Epithelial cell of esophagus (primary cell): ENCODE measurements at regions not wholly inside any gene's neighbourhood (a gene's known extent, or its start where the extent isn't known, plus 50 kb on each side); places are given as distances from the start of the nearest gene placed in this dataset.

Experiments
- DNase-seq: peaks from one replicate; pipeline ENCODE4 v3.0.0; 2010; ENCODE audit warnings: low read depth
- H3K4me3 ChIP-seq: 2 replicates; pipeline ENCODE4 v1.5.1; 2011; ENCODE audit warnings: mild to moderate bottlenecking, low read length, control low read depth
- TF ChIP-seq, protein P1 (sequence below): IDR thresholded peaks from 2 replicates; pipeline ENCODE4 v1.5.1; 2011; ENCODE audit warnings: low read depth, mild to moderate bottlenecking, low read length, control low read depth, inconsistent platforms; ENCODE audit not compliant: insufficient read depth; ENCODE audit errors: missing control alignments

DNA sequence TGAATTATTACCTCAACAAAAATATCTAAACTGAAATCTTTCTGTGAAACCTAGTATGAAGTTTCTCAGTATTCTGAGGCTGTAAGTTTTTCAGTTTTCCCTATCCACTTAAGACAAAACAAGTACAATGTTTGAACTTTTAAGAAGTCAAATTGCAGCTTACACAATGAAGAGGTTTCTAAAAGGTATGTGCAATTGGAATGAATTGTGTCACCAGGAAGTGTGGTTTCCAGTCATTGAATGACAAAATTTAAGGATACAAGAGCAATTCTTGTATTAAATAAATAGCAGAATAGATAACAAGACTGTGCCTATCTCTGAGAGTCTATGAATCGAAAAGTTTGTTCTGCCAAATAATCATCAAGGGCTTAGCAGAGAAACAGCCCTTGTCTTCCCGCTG is 207.3 kb downstream of the ANKRD50 start:
- DNase-seq: no peak
- H3K4me3 ChIP-seq: no peak overlapping the region
- TF ChIP-seq, protein P1, sequence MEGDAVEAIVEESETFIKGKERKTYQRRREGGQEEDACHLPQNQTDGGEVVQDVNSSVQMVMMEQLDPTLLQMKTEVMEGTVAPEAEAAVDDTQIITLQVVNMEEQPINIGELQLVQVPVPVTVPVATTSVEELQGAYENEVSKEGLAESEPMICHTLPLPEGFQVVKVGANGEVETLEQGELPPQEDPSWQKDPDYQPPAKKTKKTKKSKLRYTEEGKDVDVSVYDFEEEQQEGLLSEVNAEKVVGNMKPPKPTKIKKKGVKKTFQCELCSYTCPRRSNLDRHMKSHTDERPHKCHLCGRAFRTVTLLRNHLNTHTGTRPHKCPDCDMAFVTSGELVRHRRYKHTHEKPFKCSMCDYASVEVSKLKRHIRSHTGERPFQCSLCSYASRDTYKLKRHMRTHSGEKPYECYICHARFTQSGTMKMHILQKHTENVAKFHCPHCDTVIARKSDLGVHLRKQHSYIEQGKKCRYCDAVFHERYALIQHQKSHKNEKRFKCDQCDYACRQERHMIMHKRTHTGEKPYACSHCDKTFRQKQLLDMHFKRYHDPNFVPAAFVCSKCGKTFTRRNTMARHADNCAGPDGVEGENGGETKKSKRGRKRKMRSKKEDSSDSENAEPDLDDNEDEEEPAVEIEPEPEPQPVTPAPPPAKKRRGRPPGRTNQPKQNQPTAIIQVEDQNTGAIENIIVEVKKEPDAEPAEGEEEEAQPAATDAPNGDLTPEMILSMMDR: no peak

DNA sequence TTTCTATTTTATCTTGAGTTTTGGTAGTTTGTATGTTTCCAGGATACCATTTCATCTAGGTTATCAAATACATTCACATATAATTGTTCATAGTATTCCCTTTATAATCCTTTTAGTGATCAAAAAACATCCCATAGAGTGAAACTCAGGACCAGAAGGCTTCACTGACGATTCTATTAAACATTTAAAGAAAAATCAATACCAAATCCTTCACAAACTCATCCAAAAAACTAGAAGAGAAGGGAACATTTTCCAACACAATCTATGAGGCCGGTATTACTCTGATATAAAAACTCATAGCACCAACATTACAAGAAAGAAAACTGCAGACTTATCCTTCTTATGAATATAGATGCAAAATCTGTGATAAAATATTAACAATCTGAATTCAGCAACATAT is 203.4 kb downstream of the ANKRD50 start:
- TF ChIP-seq, protein P1: no peak
- DNase-seq: no peak
- H3K4me3 ChIP-seq: no peak overlapping the region

DNA sequence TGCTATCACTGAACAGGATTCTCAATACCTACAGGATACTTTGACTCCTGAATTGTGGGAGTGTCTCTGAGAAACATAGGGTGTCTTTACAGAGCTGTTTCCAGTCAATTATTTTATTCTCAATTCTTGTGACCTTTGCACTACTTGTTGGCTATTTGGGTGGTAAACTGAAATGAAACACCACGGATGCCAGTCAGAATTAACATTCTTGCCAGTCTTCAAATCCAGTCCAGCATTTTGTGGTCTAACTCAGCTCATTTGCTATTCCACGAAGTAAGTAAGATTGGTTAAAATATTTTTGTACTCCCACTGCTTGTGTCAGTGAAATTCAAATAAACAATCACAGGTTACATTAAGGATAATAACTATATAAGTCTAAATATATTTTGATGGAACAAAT is 197.9 kb downstream of the ANKRD50 start:
- no peak overlapping the region for H3K4me3 ChIP-seq
- DNase-seq: no peak
- TF ChIP-seq, protein P1: no peak

- no peak for DNase-seq
- H3K4me3 ChIP-seq: no peak overlapping the region
- TF ChIP-seq, protein P1: no peak
These were observed 196.9 kb downstream of the ANKRD50 start for GRCh38 chr4:124515591-124515990.

- H3K4me3 ChIP-seq: no peak overlapping the region
- DNase-seq: no peak
- TF ChIP-seq, protein P1: no peak
These were observed 193.3 kb downstream of the ANKRD50 start for GRCh38 chr4:124519196-124519595.

- no peak for DNase-seq
- H3K4me3 ChIP-seq: no peak overlapping the region
- TF ChIP-seq, protein P1: no peak
These were observed 188.7 kb downstream of the ANKRD50 start for GRCh38 chr4:124523816-124524215.

- no peak for DNase-seq
- TF ChIP-seq, protein P1: no peak
- H3K4me3 ChIP-seq: no peak overlapping the region
These were observed 187.0 kb downstream of the ANKRD50 start for GRCh38 chr4:124525524-124525923.
